SK-N-SH (cell line): ENCODE measurements at regions not wholly inside any gene's neighbourhood (a gene's known extent, or its start where the extent isn't known, plus 50 kb on each side); places are given as distances from the start of the nearest gene placed in this dataset.

Experiments used
- CTCF ChIA-PET: fragments of 300-600, 350-600 bp; formaldehyde crosslinking; extraction: SDS; loops from one replicate; lab custom pipeline; 2021; lab: Yijun Ruan, JAX
- POLR2A ChIA-PET: fragments of 350-600 bp; sonication (Branson Sonifier 250); formaldehyde crosslinking; extraction: SDS; loops from one replicate; lab custom pipeline; 2020; ENCODE audit warnings: antibody characterized with exemption, inconsistent platforms; lab: Yijun Ruan, JAX
- DNase-seq: peaks from one replicate; pipeline ENCODE4 v3.0.0; 2012
- H2AFZ ChIP-seq: fragments of 200-600 bp; sonication (generic); 2 replicates; pipeline ENCODE4 v1.8.1; 2016; ENCODE audit warnings: antibody characterized with exemption, mild to moderate bottlenecking, low read depth
- H3F3A ChIP-seq: fragments of 200-600 bp; sonication (generic); replicated peaks from 2 replicates; pipeline ENCODE3; 2016; ENCODE audit warnings: antibody characterized with exemption, mild to moderate bottlenecking; ENCODE audit not compliant: insufficient read depth
- H3K27ac ChIP-seq, 2 experiments: fragments of 200-500 bp in 1 of 2; fragments of 200-600 bp in 1 of 2; sonication (Bioruptor generic) in 1 of 2; sonication (generic), shearing (Covaris generic) in 1 of 2; 2 replicates each; pipeline versions ENCODE4 v1.5.1 to v1.6.1; 2014 to 2016; ENCODE audit warnings: low read depth in 2 of 2, inconsistent platforms in 1 of 2, low read length in 1 of 2, mild to moderate bottlenecking in 1 of 2, mixed read lengths in 1 of 2
- H3K27me3 ChIP-seq: fragments of 200-600 bp; sonication (generic), shearing (Covaris generic); 2 replicates; pipeline ENCODE4 v1.6.1; 2016; ENCODE audit warnings: mixed run types; ENCODE audit not compliant: insufficient read depth
- H3K36me3 ChIP-seq, 2 experiments: fragments of 200-500 bp in 1 of 2; fragments of 200-600 bp in 1 of 2; sonication (Bioruptor generic) in 1 of 2; sonication (generic) in 1 of 2; replicated peaks in 1 of 2; 2 replicates each; pipeline versions ENCODE3 to v1.5.1; 2014 to 2016; ENCODE audit warnings: low read length in 1 of 2, mild to moderate bottlenecking in 1 of 2; ENCODE audit not compliant: insufficient read depth in 2 of 2, control insufficient read depth in 1 of 2
- H3K4me1 ChIP-seq, 2 experiments: fragments of 200-500 bp in 1 of 2; fragments of 200-600 bp in 1 of 2; sonication (Bioruptor generic) in 1 of 2; sonication (generic), shearing (Covaris generic) in 1 of 2; 2 replicates each; pipeline versions ENCODE4 v1.5.1 to v1.6.1; 2014 to 2016; ENCODE audit warnings: low read depth in 1 of 2, low read length in 1 of 2, mixed run types in 1 of 2; ENCODE audit not compliant: insufficient read depth in 2 of 2, control insufficient read depth in 1 of 2
- H3K4me2 ChIP-seq: fragments of 200-600 bp; sonication (generic), shearing (Covaris generic); 2 replicates; pipeline ENCODE4 v1.6.1; 2017; ENCODE audit warnings: mixed run types
- H3K4me3 ChIP-seq, 2 experiments: fragments of 200-500 bp in 1 of 2; fragments of 200-600 bp in 1 of 2; sonication (Bioruptor generic) in 1 of 2; sonication (generic), shearing (Covaris generic) in 1 of 2; 2 replicates each; pipeline versions ENCODE4 v1.5.1 to v1.8.1; 2014 to 2016; ENCODE audit warnings: low read depth in 2 of 2, inconsistent platforms in 1 of 2, low read length in 1 of 2, mild to moderate bottlenecking in 1 of 2, mixed read lengths in 1 of 2, moderate library complexity in 1 of 2
- H3K79me2 ChIP-seq: fragments of 200-600 bp; sonication (generic); 2 replicates; pipeline ENCODE4 v1.8.1; 2017; ENCODE audit warnings: mild to moderate bottlenecking; ENCODE audit not compliant: insufficient read depth
- H3K9ac ChIP-seq: fragments of 200-600 bp; sonication (generic); 2 replicates; pipeline ENCODE4 v1.6.1; 2017; ENCODE audit warnings: mixed run types
- H3K9me2 ChIP-seq: fragments of 200-600 bp; sonication (generic); 2 replicates; pipeline ENCODE4 v1.6.1; 2017; ENCODE audit warnings: mixed run types
- H3K9me3 ChIP-seq: fragments of 200-600 bp; sonication (generic); 2 replicates; pipeline ENCODE4 v1.6.1; 2017; ENCODE audit warnings: mixed run types, mild to moderate bottlenecking, moderate library complexity
- H4K20me1 ChIP-seq: fragments of 200-600 bp; sonication (generic); 2 replicates; pipeline ENCODE4 v1.6.1; 2017; ENCODE audit warnings: mild to moderate bottlenecking, mixed run types; ENCODE audit not compliant: insufficient read depth
- CHD2 ChIP-seq: fragments of 150-350 bp; IDR thresholded peaks from 2 replicates; pipeline ENCODE4 v1.6.1; 2018; ENCODE audit warnings: low read length; ENCODE audit not compliant: partially characterized antibody
- ELF1 ChIP-seq: IDR thresholded peaks from 2 replicates; pipeline ENCODE4 v1.4.0; 2012
- EP300 ChIP-seq, 2 experiments: IDR thresholded peaks; 2 replicates each; pipeline versions ENCODE4 v1.4.0 to v1.6.1; 2012; ENCODE audit warnings: borderline replicate concordance in 1 of 2, low read depth in 1 of 2, low read length in 1 of 2
- EZH2phosphoT487 ChIP-seq: fragments of 200-600 bp; sonication (generic); IDR thresholded peaks from 2 replicates; pipeline ENCODE4 v1.6.1; 2017; ENCODE audit warnings: low read depth, mixed run types, mild to moderate bottlenecking, antibody characterized with exemption, moderate library complexity, borderline replicate concordance
- FOXM1 ChIP-seq: IDR thresholded peaks from 2 replicates; pipeline ENCODE4 v1.4.0; 2012; ENCODE audit warnings: low read depth, mild to moderate bottlenecking
- JUND ChIP-seq: IDR thresholded peaks from 2 replicates; pipeline ENCODE4 v1.4.0; 2012
- MEF2A ChIP-seq: IDR thresholded peaks from 2 replicates; pipeline ENCODE4 v1.4.0; 2012; ENCODE audit warnings: low read depth, borderline replicate concordance
- MXI1 ChIP-seq: IDR thresholded peaks from 2 replicates; pipeline ENCODE4 v1.6.1; 2012; ENCODE audit warnings: mild to moderate bottlenecking, low read depth, low read length, improper control_type of control experiment
- NRF1 ChIP-seq: IDR thresholded peaks from 2 replicates; pipeline ENCODE4 v1.6.1; 2012; ENCODE audit warnings: low read depth, mild to moderate bottlenecking, low read length
- RAD21 ChIP-seq: IDR thresholded peaks from 2 replicates; pipeline ENCODE4 v1.6.1; 2012; ENCODE audit warnings: mild to moderate bottlenecking, low read length
- RFX5 ChIP-seq: IDR thresholded peaks from 2 replicates; pipeline ENCODE4 v1.6.1; 2012; ENCODE audit warnings: mild to moderate bottlenecking, improper control_type of control experiment, low read length
- SIN3A ChIP-seq: IDR thresholded peaks from 2 replicates; pipeline ENCODE4 v1.6.1; 2012; ENCODE audit warnings: low read depth, mild to moderate bottlenecking, low read length, moderate library complexity, borderline replicate concordance
- YY1 ChIP-seq: IDR thresholded peaks from 2 replicates; pipeline ENCODE4 v1.4.0; 2012; ENCODE audit warnings: low read depth, mild to moderate bottlenecking
- WGBS: methylation state at CpG from one replicate; pipeline ENCODE4 v1.1.6; 2017; ENCODE audit warnings: low lambda C conversion rate; 5-methylcytosine and 5-hydroxymethylcytosine counted together
- TF ChIP-seq, protein P1 (sequence below): IDR thresholded peaks from 2 replicates; pipeline ENCODE4 v1.4.0; 2012; ENCODE audit warnings: low read depth
- TF ChIP-seq, protein P2 (sequence below): IDR thresholded peaks from 2 replicates; pipeline ENCODE4; 2012
- TF ChIP-seq, protein P3 (sequence below): fragments of 200-600 bp; sonication (generic); IDR thresholded peaks from 2 replicates; pipeline ENCODE4 v1.6.1; 2017; ENCODE audit warnings: antibody characterized with exemption, mild to moderate bottlenecking, moderate library complexity
- TF ChIP-seq, protein P4 (sequence below): fragments of 150-350 bp; IDR thresholded peaks from 2 replicates; pipeline ENCODE4 v1.6.1; 2017; ENCODE audit warnings: antibody characterized with exemption, low read length, low read depth, borderline replicate concordance
- TF ChIP-seq, protein P5 (sequence below): IDR thresholded peaks from 2 replicates; pipeline ENCODE4 v1.6.1; 2012; ENCODE audit warnings: mild to moderate bottlenecking, low read depth, low read length, moderate library complexity

DNA sequence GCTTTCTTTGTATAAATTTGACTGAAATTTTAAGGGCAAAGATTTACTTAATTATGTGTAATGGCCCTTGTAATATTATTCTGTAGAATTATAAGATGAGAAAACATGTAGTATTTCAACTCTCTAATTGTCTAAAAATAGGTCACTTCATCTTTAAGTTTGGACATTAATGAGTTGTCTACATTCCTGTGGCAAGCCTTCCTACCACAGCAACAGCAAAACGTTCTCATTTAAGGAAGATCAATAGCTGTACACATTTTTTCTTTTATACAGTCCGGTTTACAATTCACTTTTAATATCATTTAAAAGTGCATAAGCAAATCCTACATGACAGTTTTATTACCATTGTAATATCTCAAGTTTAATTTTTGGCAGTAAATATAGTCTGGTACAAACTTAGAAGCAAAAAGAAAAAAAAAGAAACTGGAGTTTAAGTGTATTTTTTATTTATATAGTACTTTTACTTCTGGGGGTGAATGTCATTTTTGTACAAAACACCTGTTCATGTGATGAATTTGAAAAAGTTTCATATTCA is 501.8 kb downstream of the ZPLD1 start:
- H3K36me3 ChIP-seq: no peaks in the 10 kb centered on the region
- ChIA-PET POLR2A (no interaction called here), CTCF (interaction anchor here (1.1 kb wide), 1 partner anchor 9 kb away, joined by 3 read pairs; no protein-coding TSS in a partner anchor)
- H3K27me3 ChIP-seq: no peaks in the 10 kb centered on the region
- no peak overlapping the region for H3K4me3 ChIP-seq
- H3K9me3 ChIP-seq: no peaks in the 10 kb centered on the region
- 0 out of 2 replicates have a peak, but pooled peaks cover 3% of the 10 kb centered on the region for H3K9me2 ChIP-seq
- H3K4me1 ChIP-seq: no peaks in the 10 kb centered on the region; a peak in 1 of 4 replicates
- WGBS: 16% methylated on average over 2 of the region's 2 CpGs
- no peaks in the 10 kb centered on the region for H4K20me1 ChIP-seq
- TF ChIP-seq, protein P1, sequence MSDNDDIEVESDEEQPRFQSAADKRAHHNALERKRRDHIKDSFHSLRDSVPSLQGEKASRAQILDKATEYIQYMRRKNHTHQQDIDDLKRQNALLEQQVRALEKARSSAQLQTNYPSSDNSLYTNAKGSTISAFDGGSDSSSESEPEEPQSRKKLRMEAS: no peak
- TF ChIP-seq RFX5 (no peak), MXI1 (no peak)
- no peak overlapping the region for H3K4me2 ChIP-seq
- no peak overlapping the region for H3K9ac ChIP-seq
- no peak overlapping the region for H2AFZ ChIP-seq
- H3K27ac ChIP-seq: no peak overlapping the region
- DNase-seq: no peak
- H3K79me2 ChIP-seq: no peaks in the 10 kb centered on the region
- H3F3A ChIP-seq: no peaks in the 10 kb centered on the region

DNA sequence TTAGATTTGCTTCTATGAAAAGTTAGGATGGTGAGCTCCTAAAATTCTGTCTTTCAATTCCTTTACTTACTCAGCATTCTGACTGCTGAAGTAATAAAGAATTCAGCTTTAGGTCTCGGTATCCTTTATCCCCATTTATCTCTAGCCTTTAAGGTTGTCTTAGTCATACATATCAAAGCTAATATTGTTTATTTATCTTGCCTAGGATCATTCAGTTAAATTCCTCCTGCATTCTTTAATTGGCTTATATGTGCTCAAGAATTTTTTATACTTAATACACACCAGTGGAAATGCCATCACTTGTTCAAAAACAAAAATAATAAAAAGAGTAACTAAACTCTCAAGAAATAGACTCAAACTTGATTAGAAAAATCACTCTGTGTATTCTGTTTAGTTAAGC is 507.0 kb downstream of the ZPLD1 start:
- 38% methylated on average over 1 of the region's 1 CpG for WGBS
- H3K4me1 ChIP-seq: no peaks in the 10 kb centered on the region; a peak in 1 of 4 replicates
- H4K20me1 ChIP-seq: no peaks in the 10 kb centered on the region
- H3K4me2 ChIP-seq: no peak overlapping the region
- H3K4me3 ChIP-seq: no peak overlapping the region
- H3K36me3 ChIP-seq: no peaks in the 10 kb centered on the region
- H3K27ac ChIP-seq: no peak overlapping the region
- DNase-seq: no peak
- H3K9me2 ChIP-seq: 0 out of 2 replicates have a peak, but pooled peaks cover 3% of the 10 kb centered on the region
- H3K9me3 ChIP-seq: no peaks in the 10 kb centered on the region
- no peak overlapping the region for H2AFZ ChIP-seq
- POLR2A ChIA-PET: no interaction called here
- H3K27me3 ChIP-seq: no peaks in the 10 kb centered on the region
- TF ChIP-seq FOXM1 (no peak), MEF2A (no peak), CHD2 (no peak), EZH2phosphoT487 (no peak), JUND (no peak), RAD21 (no peak), SIN3A (no peak), YY1 (no peak), RFX5 (no peak), EP300 (IDR thresholded peaks at IDR 0.05; ENCODE audit: borderline replicate concordance in 1 of 2, low read depth in 1 of 2, low read length in 1 of 2) (no peak), NRF1 (no peak), ELF1 (no peak)
- TF ChIP-seq, protein P2, sequence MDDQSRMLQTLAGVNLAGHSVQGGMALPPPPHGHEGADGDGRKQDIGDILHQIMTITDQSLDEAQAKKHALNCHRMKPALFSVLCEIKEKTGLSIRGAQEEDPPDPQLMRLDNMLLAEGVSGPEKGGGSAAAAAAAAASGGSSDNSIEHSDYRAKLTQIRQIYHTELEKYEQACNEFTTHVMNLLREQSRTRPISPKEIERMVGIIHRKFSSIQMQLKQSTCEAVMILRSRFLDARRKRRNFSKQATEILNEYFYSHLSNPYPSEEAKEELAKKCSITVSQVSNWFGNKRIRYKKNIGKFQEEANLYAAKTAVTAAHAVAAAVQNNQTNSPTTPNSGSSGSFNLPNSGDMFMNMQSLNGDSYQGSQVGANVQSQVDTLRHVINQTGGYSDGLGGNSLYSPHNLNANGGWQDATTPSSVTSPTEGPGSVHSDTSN: no peak
- TF ChIP-seq, protein P3, sequence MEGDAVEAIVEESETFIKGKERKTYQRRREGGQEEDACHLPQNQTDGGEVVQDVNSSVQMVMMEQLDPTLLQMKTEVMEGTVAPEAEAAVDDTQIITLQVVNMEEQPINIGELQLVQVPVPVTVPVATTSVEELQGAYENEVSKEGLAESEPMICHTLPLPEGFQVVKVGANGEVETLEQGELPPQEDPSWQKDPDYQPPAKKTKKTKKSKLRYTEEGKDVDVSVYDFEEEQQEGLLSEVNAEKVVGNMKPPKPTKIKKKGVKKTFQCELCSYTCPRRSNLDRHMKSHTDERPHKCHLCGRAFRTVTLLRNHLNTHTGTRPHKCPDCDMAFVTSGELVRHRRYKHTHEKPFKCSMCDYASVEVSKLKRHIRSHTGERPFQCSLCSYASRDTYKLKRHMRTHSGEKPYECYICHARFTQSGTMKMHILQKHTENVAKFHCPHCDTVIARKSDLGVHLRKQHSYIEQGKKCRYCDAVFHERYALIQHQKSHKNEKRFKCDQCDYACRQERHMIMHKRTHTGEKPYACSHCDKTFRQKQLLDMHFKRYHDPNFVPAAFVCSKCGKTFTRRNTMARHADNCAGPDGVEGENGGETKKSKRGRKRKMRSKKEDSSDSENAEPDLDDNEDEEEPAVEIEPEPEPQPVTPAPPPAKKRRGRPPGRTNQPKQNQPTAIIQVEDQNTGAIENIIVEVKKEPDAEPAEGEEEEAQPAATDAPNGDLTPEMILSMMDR: no peak
- TF ChIP-seq, protein P4, sequence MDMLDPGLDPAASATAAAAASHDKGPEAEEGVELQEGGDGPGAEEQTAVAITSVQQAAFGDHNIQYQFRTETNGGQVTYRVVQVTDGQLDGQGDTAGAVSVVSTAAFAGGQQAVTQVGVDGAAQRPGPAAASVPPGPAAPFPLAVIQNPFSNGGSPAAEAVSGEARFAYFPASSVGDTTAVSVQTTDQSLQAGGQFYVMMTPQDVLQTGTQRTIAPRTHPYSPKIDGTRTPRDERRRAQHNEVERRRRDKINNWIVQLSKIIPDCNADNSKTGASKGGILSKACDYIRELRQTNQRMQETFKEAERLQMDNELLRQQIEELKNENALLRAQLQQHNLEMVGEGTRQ: no peak
- TF ChIP-seq, protein P5, sequence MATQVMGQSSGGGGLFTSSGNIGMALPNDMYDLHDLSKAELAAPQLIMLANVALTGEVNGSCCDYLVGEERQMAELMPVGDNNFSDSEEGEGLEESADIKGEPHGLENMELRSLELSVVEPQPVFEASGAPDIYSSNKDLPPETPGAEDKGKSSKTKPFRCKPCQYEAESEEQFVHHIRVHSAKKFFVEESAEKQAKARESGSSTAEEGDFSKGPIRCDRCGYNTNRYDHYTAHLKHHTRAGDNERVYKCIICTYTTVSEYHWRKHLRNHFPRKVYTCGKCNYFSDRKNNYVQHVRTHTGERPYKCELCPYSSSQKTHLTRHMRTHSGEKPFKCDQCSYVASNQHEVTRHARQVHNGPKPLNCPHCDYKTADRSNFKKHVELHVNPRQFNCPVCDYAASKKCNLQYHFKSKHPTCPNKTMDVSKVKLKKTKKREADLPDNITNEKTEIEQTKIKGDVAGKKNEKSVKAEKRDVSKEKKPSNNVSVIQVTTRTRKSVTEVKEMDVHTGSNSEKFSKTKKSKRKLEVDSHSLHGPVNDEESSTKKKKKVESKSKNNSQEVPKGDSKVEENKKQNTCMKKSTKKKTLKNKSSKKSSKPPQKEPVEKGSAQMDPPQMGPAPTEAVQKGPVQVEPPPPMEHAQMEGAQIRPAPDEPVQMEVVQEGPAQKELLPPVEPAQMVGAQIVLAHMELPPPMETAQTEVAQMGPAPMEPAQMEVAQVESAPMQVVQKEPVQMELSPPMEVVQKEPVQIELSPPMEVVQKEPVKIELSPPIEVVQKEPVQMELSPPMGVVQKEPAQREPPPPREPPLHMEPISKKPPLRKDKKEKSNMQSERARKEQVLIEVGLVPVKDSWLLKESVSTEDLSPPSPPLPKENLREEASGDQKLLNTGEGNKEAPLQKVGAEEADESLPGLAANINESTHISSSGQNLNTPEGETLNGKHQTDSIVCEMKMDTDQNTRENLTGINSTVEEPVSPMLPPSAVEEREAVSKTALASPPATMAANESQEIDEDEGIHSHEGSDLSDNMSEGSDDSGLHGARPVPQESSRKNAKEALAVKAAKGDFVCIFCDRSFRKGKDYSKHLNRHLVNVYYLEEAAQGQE: no peak
- H3K9ac ChIP-seq: no peak overlapping the region
- H3F3A ChIP-seq: no peaks in the 10 kb centered on the region
- H3K79me2 ChIP-seq: no peaks in the 10 kb centered on the region
- CTCF ChIA-PET: no interaction called here
